ENCODE measurements at regions not wholly inside any gene's neighbourhood (a gene's known extent, or its start where the extent isn't known, plus 50 kb on each side); places are given as distances from the start of the nearest gene placed in this dataset.

DNA sequence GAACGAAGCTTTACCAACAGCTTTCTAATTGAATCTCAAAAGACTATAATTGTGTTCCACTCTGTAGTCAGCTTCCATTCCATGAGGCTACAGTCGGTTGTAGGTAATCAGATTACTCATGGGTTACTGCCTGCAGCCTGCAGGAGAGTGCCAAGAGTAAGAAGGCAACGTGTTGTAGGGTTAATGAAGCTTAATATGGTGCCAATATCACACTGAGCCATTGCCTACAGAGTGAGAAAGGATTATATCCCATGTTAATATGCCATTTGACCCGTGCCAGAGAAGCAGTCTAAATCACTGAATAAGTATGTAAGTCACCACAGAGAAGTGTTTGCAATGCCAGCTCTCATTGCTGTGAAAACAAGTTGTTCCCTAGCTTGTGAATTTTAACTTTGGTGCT lies 734.5 kb upstream of the ACVR2A start:
- peaks cover 5% of the 10 kb centered on the region for H3K4me1 ChIP-seq
- H3K27ac ChIP-seq, result no peak overlapping the region
- H3K27me3 ChIP-seq (ENCODE audit: insufficient read depth in 3 of 3, low read length in 2 of 3), result no peaks in the 10 kb centered on the region
- H3K4me3 ChIP-seq, result no peak overlapping the region
- DNase-seq, result no peak
- H3K9me3 ChIP-seq, result no peaks in the 10 kb centered on the region
- no peaks in the 10 kb centered on the region for H3K36me3 ChIP-seq (ENCODE audit: insufficient read depth in 1 of 2, low read depth in 1 of 2)
- TF ChIP-seq, protein P1, sequence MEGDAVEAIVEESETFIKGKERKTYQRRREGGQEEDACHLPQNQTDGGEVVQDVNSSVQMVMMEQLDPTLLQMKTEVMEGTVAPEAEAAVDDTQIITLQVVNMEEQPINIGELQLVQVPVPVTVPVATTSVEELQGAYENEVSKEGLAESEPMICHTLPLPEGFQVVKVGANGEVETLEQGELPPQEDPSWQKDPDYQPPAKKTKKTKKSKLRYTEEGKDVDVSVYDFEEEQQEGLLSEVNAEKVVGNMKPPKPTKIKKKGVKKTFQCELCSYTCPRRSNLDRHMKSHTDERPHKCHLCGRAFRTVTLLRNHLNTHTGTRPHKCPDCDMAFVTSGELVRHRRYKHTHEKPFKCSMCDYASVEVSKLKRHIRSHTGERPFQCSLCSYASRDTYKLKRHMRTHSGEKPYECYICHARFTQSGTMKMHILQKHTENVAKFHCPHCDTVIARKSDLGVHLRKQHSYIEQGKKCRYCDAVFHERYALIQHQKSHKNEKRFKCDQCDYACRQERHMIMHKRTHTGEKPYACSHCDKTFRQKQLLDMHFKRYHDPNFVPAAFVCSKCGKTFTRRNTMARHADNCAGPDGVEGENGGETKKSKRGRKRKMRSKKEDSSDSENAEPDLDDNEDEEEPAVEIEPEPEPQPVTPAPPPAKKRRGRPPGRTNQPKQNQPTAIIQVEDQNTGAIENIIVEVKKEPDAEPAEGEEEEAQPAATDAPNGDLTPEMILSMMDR (IDR thresholded peaks at IDR 0.05), result no peak
- intact Hi-C loops (cut with DNase I), result no loop called here
- peak in 3 of 4 donors; percentile 36 to 69 (median 60) for ATAC-seq
- WGBS, 3 donors, result 16 to 29% (median 21%) methylated on average over 4 of the region's 4 CpGs

DNA sequence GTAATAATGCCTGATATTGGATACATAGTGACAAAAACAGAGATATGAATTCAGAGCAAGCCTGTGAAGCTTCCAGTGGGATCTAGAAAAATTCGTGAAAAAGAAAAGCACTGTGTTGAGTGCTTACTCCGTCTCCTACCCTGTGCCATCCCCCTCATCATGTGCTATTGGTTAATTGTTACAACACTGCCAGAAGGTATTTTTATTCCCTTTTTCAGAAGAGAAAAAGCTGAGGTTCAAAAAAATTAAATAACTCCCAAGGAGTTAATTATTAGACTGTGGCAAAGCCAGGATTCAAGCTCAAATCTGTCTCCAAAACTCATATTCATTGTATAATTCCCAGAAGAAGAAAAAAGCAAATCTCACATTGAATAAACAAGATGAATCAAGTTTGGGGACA lies 735.5 kb upstream of the ACVR2A start:
- Histone ChIP-seq H3K27me3 (ENCODE audit: insufficient read depth in 3 of 3, low read length in 2 of 3) (no peaks in the 10 kb centered on the region), H3K4me3 (no peak overlapping the region), H3K36me3 (ENCODE audit: insufficient read depth in 1 of 2, low read depth in 1 of 2) (no peaks in the 10 kb centered on the region), H3K4me1 (peaks cover 5% of the 10 kb centered on the region), H3K27ac (no peak overlapping the region), H3K9me3 (no peaks in the 10 kb centered on the region)
- TF ChIP-seq, protein P1 (IDR thresholded peaks at IDR 0.05), result no peak
- ATAC-seq, result no peak
- WGBS, 3 donors, result 81 to 92% (median 83%) methylated on average over 2 of the region's 2 CpGs
- DNase-seq, result no peak
- intact Hi-C loops (cut with DNase I), result no loop called here

DNA sequence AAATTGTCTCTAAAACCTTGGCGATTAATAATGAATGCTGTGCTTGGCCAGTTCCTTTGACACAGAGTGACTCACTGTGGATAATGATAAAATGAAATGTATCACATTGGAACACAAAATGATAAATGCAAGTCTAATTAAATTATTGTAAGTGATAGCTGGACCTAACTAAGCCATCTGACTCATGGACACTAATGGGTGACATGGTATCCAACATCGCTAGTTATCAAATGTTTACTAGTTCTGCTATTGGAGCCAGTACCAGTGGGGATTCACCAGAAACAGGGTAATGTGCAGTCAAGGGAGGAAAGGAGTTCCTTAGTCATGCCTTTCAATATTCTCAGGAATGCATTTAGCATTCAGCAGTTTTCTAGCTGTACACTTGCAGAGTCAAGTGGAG lies 736.3 kb upstream of the ACVR2A start:
- DNase-seq (no peak), ATAC-seq (no peak)
- Histone ChIP-seq H3K27ac (no peak overlapping the region), H3K4me1 (peaks cover 5% of the 10 kb centered on the region), H3K9me3 (no peaks in the 10 kb centered on the region), H3K36me3 (ENCODE audit: insufficient read depth in 1 of 2, low read depth in 1 of 2) (no peaks in the 10 kb centered on the region), H3K4me3 (no peak overlapping the region), H3K27me3 (ENCODE audit: insufficient read depth in 3 of 3, low read length in 2 of 3) (no peaks in the 10 kb centered on the region)
- intact Hi-C loops (cut with DNase I), result no loop called here
- 51 to 65% (median 56%) methylated on average over 2 of the region's 2 CpGs for WGBS, 3 donors
- TF ChIP-seq, protein P1 (IDR thresholded peaks at IDR 0.05), result no peak

DNA sequence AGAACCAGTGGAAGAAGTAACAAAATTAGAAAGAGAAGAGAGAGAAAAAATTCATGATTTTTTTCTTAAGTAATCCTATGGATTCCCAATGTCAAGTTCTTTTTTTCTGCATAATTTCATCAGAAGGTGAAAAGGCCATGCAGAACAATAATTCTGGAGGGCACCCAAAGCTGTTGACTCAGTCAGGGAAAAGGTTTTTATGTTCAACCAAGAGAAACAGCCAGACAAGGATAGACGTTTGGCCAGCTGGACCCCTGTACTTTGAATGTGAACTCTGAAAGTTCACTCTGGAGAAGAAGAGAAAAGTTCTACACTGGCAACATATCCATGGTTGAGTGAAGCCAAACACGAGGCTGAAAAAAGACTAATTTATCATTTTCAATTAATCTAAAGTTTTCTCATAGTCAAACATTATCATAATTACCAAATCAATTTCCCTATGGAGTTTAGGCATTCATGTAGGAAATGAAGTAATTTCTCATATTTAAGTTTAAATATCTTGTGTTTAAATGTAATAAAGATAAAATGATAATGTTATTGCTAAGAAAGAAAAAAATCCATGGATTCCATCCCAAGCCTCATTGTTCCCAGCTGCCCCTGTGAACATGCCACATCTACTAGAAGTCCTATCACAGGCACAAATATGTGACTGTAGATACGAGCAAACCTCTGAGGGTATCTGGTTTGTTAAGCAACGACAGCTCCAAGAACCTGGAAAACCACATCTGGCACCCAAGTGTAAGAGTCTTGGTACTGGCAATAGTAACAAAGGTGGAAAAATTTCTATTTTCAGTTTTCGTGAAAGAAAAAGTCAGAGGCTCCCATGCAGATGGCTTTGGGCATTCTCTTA lies 742.7 kb upstream of the ACVR2A start:
- Histone ChIP-seq H3K4me1 (no peaks in the 10 kb centered on the region), H3K4me3 (no peak overlapping the region), H3K36me3 (ENCODE audit: insufficient read depth in 1 of 2, low read depth in 1 of 2) (no peaks in the 10 kb centered on the region), H3K9me3 (no peaks in the 10 kb centered on the region), H3K27ac (no peak overlapping the region), H3K27me3 (ENCODE audit: insufficient read depth in 3 of 3, low read length in 2 of 3) (no peaks in the 10 kb centered on the region)
- DNase-seq, result no peak
- ATAC-seq, result no peak
- TF ChIP-seq, protein P1 (IDR thresholded peaks at IDR 0.05), result no peak
- 53 to 70% (median 63%) methylated on average over 5 of the region's 5 CpGs for WGBS, 3 donors
- intact Hi-C loops (cut with DNase I), result no loop called here

Data from psoas muscle (tissue), 7 donors.